Fibroblast of villous mesenchyme (primary cell): ENCODE measurements at regions not wholly inside any gene's neighbourhood (a gene's known extent, or its start where the extent isn't known, plus 50 kb on each side); places are given as distances from the start of the nearest gene placed in this dataset.
A peak's percentile ranks its signal among the peaks of the same experiment; 100 is the strongest.

ENCODE experiments used
- DNase-seq: peaks from one replicate; pipeline ENCODE4 v3.0.0-alpha.2; 2010; ENCODE audit warnings: low read depth
- H3K4me3 ChIP-seq: 2 replicates; pipeline ENCODE4 v1.5.1; 2011; ENCODE audit warnings: low read depth, mild to moderate bottlenecking, low read length
- TF ChIP-seq, protein P1 (sequence below): IDR thresholded peaks from 2 replicates; pipeline ENCODE4 v1.5.1; 2012; ENCODE audit warnings: low read depth, mild to moderate bottlenecking, low read length; ENCODE audit not compliant: insufficient read depth

DNA sequence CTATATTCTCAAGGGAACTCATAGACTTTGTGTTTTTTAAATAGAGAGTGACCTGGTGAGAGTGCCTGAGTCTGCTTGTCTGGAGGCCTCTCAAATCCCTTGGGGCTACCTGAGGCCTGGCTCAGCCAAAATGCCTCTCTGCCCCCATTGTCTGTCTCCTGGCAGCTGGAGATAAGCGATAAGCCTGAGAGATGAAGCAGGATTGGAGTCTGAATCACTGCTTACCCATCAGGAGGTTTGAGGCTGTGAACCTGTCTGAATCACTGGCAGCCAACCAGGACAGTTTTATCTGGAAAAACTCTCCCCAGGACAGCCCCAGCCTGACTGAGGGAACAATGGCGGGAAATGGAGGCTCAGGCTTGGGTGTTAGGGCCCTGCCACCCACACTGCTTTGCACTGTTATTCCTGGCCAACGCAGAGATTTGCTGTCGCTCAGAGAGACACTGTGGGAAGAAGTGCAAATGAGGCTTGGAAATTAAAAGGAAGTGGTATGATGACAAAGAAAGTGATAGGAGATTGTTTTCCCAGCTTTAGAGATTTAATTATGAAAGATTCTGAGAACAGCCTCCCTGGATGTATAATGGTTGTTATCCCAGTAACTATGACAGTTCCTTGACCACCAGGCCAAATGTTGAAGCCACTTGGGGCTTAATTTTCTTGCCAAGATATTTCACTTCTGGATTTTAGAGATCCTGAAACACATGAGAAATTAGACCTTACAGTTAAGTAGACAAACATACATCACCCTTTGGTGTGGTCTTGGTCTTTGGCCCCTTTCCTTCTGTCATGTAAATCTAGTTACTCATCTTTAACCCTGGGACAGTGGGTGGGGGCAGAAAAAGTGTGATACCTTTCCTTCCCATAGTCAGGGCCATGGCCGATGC is 102.1 kb downstream of the RASSF10 start:
- no peak overlapping the region for H3K4me3 ChIP-seq
- DNase-seq, result no peak
- TF ChIP-seq, protein P1, sequence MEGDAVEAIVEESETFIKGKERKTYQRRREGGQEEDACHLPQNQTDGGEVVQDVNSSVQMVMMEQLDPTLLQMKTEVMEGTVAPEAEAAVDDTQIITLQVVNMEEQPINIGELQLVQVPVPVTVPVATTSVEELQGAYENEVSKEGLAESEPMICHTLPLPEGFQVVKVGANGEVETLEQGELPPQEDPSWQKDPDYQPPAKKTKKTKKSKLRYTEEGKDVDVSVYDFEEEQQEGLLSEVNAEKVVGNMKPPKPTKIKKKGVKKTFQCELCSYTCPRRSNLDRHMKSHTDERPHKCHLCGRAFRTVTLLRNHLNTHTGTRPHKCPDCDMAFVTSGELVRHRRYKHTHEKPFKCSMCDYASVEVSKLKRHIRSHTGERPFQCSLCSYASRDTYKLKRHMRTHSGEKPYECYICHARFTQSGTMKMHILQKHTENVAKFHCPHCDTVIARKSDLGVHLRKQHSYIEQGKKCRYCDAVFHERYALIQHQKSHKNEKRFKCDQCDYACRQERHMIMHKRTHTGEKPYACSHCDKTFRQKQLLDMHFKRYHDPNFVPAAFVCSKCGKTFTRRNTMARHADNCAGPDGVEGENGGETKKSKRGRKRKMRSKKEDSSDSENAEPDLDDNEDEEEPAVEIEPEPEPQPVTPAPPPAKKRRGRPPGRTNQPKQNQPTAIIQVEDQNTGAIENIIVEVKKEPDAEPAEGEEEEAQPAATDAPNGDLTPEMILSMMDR, result no peak

DNA sequence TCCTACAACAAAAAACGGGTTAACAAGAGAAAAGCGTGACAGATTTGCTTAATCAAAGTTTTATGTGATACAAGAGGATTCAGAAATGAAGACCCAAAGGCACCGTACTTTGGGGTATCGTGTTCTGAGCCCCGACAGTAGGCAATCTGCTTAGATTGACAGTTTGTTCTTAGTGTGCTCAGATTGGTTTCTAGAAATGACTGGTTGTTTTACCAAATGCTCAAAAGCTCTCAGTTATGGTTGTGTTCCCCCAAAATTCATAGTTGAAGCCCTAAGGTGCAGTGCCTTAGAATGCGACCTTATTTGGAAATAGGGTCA is 102.7 kb downstream of the RASSF10 start:
- TF ChIP-seq, protein P1, result no peak
- no peak overlapping the region for H3K4me3 ChIP-seq
- DNase-seq, result no peak

DNA sequence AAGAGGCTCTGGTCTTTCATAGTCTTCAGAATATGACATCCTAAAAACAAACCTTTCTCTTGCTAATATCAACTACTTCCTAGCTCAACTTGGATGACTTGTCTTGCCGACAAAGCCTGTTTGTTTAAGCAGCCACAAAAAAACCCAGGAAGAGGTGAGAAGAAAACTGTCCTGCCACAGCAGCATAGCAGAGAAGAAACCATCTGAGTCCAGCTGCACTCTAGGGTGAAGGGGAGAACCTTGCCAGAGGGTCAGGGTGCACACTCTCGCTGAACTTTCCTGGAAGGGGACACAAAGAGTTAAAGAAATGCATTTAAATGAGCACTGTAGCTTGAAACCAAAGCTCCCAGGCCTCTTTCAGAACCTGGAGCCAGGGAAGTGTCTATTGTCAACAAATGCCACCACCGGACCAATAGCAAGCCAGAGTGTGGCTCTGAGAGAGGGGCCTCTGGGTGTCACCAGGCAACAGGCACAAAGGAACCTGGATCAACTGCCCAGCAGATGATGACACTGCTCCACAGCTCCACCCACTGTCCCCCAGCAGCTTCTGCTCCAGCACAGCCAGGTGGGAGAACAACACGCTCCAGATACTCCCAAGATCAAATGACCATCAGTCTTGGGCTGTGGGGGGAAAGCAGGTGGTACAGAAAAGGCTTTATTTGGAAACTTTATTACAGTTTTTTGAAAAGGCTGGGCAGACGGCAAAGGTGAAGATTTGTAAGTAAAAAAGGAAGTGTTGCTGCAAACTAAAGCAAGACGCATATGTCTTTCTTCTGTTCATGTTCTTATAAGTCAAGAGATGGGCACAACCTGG is 105.7 kb downstream of the RASSF10 start:
- no peak for DNase-seq
- no peak overlapping the region for H3K4me3 ChIP-seq
- TF ChIP-seq, protein P1, result no peak

DNA sequence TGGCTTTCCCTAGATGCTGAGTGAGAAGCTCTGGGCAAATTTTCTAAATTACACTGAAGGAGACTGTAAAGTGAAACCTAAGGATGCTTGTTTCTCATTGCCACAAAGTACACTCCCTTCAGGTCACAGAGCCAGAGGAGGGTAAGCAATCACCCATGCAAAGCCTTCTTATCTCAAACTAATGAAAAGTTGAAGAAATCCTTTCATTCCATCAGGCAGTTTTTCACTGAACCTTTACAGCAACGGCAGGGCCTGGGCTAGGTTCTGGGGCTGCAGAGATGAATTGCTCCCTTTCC is 106.2 kb downstream of the RASSF10 start:
- TF ChIP-seq, protein P1, result no peak
- no peak for DNase-seq
- no peak overlapping the region for H3K4me3 ChIP-seq

DNA sequence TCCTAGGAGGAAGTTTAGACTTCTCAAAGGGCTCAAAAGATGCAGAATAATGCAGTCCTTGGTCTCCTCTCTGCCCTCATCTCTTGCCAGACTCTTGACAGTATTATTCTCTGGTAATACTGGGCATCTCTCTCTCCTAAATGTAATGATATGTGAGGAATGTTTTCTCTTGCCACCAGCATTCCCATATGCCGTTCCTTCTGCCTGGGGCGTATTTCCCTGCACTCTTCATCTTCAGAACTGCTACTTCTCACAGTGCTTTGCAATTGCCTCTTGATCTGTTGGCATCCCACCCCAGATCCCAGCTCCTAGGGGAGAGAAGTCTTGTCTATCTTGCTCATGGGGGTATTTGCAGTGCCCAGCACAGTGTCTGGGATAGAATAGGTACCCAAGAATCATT is 107.4 kb downstream of the RASSF10 start:
- DNase-seq, result no peak
- H3K4me3 ChIP-seq, result no peak overlapping the region
- TF ChIP-seq, protein P1, result no peak

DNA sequence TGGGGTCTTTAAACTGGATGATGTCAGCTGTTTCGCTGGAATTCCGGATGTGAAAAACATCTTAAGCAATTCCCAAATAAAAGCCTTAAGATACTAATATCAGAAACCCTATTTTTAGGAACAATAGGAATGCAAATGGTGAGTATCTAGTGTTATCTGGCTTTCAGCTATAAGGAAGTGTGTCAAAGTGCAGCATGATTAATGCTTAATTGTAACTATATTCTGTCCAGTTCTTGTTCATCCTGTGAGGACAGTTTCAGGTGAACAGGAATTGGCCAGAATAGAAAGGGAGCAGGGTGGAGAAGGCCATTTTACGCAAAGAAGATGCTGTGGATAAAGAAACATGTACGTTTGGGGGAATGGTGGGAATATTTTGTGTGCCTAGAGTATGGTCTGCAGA is 108.2 kb downstream of the RASSF10 start:
- TF ChIP-seq, protein P1, result no peak
- H3K4me3 ChIP-seq, result no peak overlapping the region
- DNase-seq, result no peak

DNA sequence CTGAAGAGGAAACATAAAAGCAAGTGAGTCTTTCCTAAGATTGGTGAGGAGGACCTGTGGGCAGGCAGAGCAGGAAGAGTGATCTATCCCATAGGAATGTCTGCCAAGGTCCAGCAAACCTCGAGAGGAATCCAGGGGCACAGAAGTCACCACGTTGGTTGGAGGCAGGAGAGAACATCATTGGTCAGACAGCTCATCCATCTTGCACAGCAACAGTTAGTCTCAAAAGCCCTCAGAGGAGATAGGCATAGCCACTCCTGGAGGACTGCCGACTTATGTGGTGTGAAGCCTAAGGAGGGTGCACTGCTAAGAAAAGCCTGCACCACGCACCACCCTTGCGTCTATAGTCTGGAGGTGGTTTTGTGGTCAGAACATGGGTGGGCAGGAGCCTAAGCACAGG is 109.1 kb downstream of the RASSF10 start:
- H3K4me3 ChIP-seq, result no peak overlapping the region
- TF ChIP-seq, protein P1, result no peak
- DNase-seq, result peak; percentile 77
